ENCODE measurements at regions not wholly inside any gene's neighbourhood (a gene's known extent, or its start where the extent isn't known, plus 50 kb on each side); places are given as distances from the start of the nearest gene placed in this dataset.

GRCh38 chr13:85255978-85256377, 543.2 kb downstream of the SLITRK6 start:
- BruUV-seq (replicated peaks), result no TSS peak
- ATAC-seq (no peak), DNase-seq (ENCODE audit: low read depth, low spot score) (no peak), FAIRE-seq (no peak)
- in situ Hi-C loops (cut with MboI) (no loop called here), intact Hi-C loops (cut with micrococcal nuclease; ENCODE audit: unreplicated experiment) (no loop called here)
- Histone ChIP-seq H3K4me3 (no peak overlapping the region), H3K27ac (ENCODE audit: control insufficient read depth, insufficient read depth) (no peak overlapping the region), H4K20me1 (ENCODE audit: control insufficient read depth, insufficient read depth) (no peaks in the 10 kb centered on the region), H3K4me1 (ENCODE audit: control insufficient read depth, insufficient read depth, low read length) (no peaks in the 10 kb centered on the region), H3K36me3 (ENCODE audit: control insufficient read depth in 2 of 2, insufficient read depth in 2 of 2, low read length in 1 of 2) (no peaks in the 10 kb centered on the region), H3K9ac (ENCODE audit: control insufficient read depth, insufficient read depth, low read length) (no peak overlapping the region), H3K79me2 (ENCODE audit: control insufficient read depth, insufficient read depth, low read length) (no peaks in the 10 kb centered on the region), H2AFZ (ENCODE audit: control insufficient read depth, low read depth, low read length) (no peak overlapping the region), H3K27me3 (replicated peaks in 1 of 2; ENCODE audit: control insufficient read depth in 2 of 2, insufficient read depth in 2 of 2, low read length in 1 of 2) (no peaks in the 10 kb centered on the region), H3K9me3 (replicated peaks; ENCODE audit: control insufficient read depth, insufficient read depth, low read length) (no peaks in the 10 kb centered on the region), H3K4me2 (ENCODE audit: control insufficient read depth, insufficient read depth) (no peak overlapping the region)
- CTCF ChIA-PET, result no interaction called here
- no peak for TF ChIP-seq SRF (IDR thresholded peaks at IDR 0.05; ENCODE audit: low read depth in 2 of 2, low read length in 2 of 2)
- WGBS (ENCODE audit: insufficient coverage, insufficient replicate concordance, low lambda C conversion rate, missing lambda C conversion rate), result 0% methylated on average over 2 of the region's 2 CpGs
- POLR2A ChIA-PET, result no interaction called here
- SMC1A ChIA-PET (ENCODE audit: uncharacterized antibody, unreplicated experiment), result no interaction called here
- RAD21 ChIA-PET (ENCODE audit: unreplicated experiment), result no interaction called here

GRCh38 chr13:85254641-85255040, 544.6 kb downstream of the SLITRK6 start:
- no peak overlapping the region for H2AFZ ChIP-seq (ENCODE audit: control insufficient read depth, low read depth, low read length)
- H3K9me3 ChIP-seq (replicated peaks; ENCODE audit: control insufficient read depth, insufficient read depth, low read length), result no peaks in the 10 kb centered on the region
- ATAC-seq (no peak), DNase-seq (ENCODE audit: low read depth, low spot score) (no peak), FAIRE-seq (no peak)
- ChIA-PET CTCF (no interaction called here), POLR2A (no interaction called here), SMC1A (ENCODE audit: uncharacterized antibody, unreplicated experiment) (no interaction called here), RAD21 (ENCODE audit: unreplicated experiment) (no interaction called here)
- H3K27ac ChIP-seq (ENCODE audit: control insufficient read depth, insufficient read depth), result no peak overlapping the region
- no peaks in the 10 kb centered on the region for H3K4me1 ChIP-seq (ENCODE audit: control insufficient read depth, insufficient read depth, low read length)
- H3K9ac ChIP-seq (ENCODE audit: control insufficient read depth, insufficient read depth, low read length), result no peak overlapping the region
- H3K4me2 ChIP-seq (ENCODE audit: control insufficient read depth, insufficient read depth), result no peak overlapping the region
- H3K79me2 ChIP-seq (ENCODE audit: control insufficient read depth, insufficient read depth, low read length), result no peaks in the 10 kb centered on the region
- no peaks in the 10 kb centered on the region for H3K27me3 ChIP-seq (replicated peaks in 1 of 2; ENCODE audit: control insufficient read depth in 2 of 2, insufficient read depth in 2 of 2, low read length in 1 of 2)
- H3K36me3 ChIP-seq (ENCODE audit: control insufficient read depth in 2 of 2, insufficient read depth in 2 of 2, low read length in 1 of 2), result no peaks in the 10 kb centered on the region
- H4K20me1 ChIP-seq (ENCODE audit: control insufficient read depth, insufficient read depth), result no peaks in the 10 kb centered on the region
- TF ChIP-seq, protein P1, sequence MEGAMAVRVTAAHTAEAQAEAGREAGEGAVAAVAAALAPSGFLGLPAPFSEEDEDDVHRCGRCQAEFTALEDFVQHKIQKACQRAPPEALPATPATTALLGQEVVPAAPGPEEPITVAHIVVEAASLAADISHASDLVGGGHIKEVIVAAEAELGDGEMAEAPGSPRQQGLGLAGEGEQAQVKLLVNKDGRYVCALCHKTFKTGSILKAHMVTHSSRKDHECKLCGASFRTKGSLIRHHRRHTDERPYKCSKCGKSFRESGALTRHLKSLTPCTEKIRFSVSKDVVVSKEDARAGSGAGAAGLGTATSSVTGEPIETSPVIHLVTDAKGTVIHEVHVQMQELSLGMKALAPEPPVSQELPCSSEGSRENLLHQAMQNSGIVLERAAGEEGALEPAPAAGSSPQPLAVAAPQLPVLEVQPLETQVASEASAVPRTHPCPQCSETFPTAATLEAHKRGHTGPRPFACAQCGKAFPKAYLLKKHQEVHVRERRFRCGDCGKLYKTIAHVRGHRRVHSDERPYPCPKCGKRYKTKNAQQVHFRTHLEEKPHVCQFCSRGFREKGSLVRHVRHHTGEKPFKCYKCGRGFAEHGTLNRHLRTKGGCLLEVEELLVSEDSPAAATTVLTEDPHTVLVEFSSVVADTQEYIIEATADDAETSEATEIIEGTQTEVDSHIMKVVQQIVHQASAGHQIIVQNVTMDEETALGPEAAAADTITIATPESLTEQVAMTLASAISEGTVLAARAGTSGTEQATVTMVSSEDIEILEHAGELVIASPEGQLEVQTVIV (IDR thresholded peaks at IDR 0.05; ENCODE audit: borderline replicate concordance, partially characterized antibody), result no peak
- no peak overlapping the region for H3K4me3 ChIP-seq
- in situ Hi-C loops (cut with MboI), result no loop called here
- intact Hi-C loops (cut with micrococcal nuclease; ENCODE audit: unreplicated experiment), result no loop called here
- BruUV-seq (replicated peaks), result no TSS peak
- 40% methylated on average over 6 of the region's 6 CpGs for WGBS (ENCODE audit: insufficient coverage, insufficient replicate concordance, low lambda C conversion rate, missing lambda C conversion rate)
